Activated T-cell treated with anti-CD3 and anti-CD28 coated beads, Interleukin-2, amount 50 U/mL, for 1 hour (primary cell): ENCODE measurements at regions not wholly inside any gene's neighbourhood (a gene's known extent, or its start where the extent isn't known, plus 50 kb on each side); places are given as distances from the start of the nearest gene placed in this dataset.
"Not testable (repeated sequence)": the region's sequence is repeated elsewhere in the genome, so short reads cannot be mapped to it uniquely, and the experiment has no call there.

Experiments
- DNase-seq: peaks from one replicate; pipeline ENCODE4 v3.0.0-alpha.2; 2020

DNA sequence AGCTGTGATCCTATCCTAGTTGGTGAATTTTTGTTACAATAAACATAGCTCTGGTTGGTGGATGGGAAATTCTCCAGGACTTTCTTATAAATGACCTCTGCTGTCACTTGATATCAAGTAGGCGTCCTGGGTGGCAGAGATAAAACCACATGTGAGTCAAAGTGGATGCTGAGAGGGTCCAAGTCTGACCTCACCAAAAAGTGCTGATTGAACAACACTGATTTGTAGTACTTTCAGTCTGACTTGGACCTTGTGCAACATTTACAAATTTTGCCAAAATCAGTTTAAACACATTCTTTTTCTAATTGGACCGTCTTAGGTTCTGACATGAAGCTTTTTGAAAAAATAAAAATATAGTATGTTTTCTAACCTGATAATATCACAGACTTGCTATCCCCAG, 585.6 kb downstream of the GALC start:
- DNase-seq: no peak

- DNase-seq: no peak
Measured at GRCh38 chr14:87405563-87405962, 587.4 kb downstream of the GALC start.

DNA sequence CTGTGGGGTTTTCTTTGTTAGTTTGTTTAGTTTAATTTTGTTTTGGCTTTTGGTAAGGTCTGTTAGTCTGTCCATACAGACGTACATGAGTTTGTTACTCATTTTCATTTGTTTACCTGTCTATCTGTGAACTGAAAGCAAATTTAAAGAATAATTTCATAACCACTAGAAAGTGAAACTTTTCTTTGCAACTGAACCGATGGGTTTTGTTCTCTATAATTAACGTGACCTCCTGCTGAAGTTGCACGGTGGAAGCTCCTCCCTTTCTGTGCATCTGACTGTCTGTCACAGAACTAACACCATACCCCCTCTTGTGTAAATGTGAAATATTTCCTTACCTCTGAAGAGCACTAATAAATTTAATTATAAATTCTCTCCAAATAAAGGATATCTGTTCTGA, 595.5 kb downstream of the GALC start:
- no peak for DNase-seq

DNA sequence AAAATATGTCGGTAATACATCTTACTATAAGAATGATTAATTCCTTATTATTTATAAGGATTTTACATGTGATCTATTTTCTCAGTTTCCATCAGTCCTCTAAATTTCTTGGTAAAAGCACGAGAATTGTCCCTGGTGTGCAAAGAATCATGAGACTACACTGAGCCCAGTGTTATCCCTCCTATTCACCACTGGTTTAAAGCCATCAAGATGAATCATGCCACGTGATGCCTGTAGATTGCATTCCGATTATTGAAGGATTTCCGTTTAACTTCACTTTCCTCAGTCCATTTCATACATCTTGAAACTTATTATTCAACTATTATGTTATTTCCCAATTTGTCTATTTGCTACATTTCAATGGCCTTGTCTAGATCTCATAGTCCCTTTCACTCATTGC, 601.9 kb downstream of the GALC start:
- DNase-seq: no peak

GRCh38 chr14:87388946-87389345, 604.0 kb downstream of the GALC start:
- DNase-seq: no peak

DNA sequence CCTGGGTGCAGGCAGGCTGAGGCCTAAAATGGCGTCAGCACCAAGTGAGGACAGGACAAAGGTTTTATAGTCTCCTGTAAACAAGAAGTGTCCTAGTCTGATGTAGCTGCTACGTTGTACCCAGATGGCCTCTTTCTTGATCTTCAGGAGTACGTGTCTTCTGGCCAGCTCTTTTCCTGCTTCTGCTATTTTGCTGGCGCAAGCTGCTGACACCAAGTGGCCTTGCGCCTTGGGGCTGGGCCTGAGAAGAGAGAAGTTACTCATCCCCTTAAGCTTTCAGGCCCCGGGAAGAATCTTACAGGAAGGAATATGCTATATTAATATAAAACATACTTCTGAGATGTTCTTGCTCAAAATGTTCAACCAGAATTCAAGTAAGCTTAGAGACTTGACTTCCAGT, 605.2 kb downstream of the GALC start:
- DNase-seq: no peak

DNA sequence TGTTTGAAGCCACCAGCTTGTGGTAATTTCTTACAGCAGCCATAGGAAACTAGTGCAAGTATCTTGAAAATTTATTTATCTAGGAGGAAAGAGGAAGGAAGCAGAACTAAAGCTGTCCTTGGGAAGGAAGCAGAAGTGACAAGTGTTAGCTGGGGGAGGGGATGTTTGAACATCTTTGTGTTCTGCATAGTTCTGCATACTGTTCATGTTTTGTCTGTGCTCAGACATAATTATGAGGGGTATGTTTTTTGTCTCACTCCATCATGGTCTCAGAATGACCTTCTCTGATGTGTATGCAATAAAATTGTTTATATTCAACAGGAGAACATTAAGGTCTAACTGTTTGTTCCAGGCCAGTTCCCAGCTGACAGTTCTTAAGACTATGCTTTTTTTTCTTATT, 606.5 kb downstream of the GALC start:
- no peak for DNase-seq

GRCh38 chr14:87380054-87380453, 612.9 kb downstream of the GALC start:
- no peak for DNase-seq

- DNase-seq: no peak
Measured at GRCh38 chr14:87368751-87369150, 624.2 kb downstream of the GALC start.

- not testable (repeated sequence) for DNase-seq
Measured at GRCh38 chr14:87360246-87360645, 632.7 kb downstream of the GALC start.

GRCh38 chr14:87351007-87351406, 642.0 kb downstream of the GALC start:
- no peak for DNase-seq

GRCh38 chr14:87349921-87350320, 643.1 kb downstream of the GALC start:
- no peak for DNase-seq

DNA sequence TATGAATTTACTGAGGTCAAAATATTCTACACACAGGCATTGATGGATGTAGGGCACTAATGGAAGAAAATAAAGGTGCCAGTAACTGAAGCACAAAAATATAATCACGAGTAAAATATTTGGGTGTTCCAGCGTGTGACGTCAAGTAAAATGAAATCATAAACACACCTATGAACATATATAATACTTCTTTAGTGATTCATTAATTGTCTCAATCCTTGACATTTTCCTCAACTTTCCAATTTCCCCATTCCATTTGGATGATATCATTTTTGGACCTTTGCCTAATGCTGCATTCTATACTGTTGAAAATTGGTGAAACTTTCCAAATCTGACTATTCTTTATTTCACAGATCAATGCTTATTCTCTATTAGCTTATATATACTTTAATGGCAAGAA, 649.3 kb downstream of the GALC start:
- DNase-seq: no peak

- DNase-seq: no peak
Measured at GRCh38 chr14:87334997-87335685, 657.8 kb downstream of the GALC start.

DNA sequence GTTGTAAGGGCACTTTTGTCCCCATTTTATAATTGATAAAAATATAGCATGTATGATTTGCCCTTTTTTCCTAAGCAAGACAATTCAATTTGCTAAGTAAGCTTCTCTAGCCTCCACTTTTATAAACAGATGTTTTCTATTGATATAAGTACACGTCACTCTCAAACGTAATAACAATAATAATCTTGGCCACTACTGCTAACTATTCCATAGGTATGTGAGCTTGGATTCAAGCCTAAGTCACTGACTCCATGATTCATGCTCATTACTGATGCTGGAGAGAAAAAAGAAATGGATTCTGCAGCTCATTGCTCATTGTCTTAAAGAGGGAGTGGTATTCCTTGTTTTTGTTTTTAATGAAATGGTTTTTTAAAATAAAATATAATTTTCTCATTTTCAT, 661.0 kb downstream of the GALC start:
- DNase-seq: no peak

- no peak for DNase-seq
Measured at GRCh38 chr14:87325741-87326140, 667.2 kb downstream of the GALC start.

- DNase-seq: no peak
Measured at GRCh38 chr14:87323191-87323590, 669.8 kb downstream of the GALC start.

GRCh38 chr14:87321548-87321947, 671.4 kb downstream of the GALC start:
- DNase-seq: no peak

DNA sequence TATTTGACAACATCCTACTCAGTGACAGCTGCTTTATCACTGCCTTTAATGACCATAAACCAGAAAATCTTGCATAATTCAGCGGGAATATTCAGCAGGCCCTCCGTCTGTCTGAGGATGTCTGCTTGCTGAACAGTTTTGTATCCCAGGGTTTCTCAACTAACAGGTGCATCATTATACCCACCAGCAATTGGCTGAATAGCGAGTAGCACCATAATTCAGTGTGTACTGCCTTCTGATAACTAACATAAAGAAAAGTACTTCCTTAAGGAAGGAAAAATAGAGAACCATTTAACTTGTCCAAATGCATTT, 680.1 kb downstream of the GALC start:
- no peak for DNase-seq

GRCh38 chr14:87312169-87312893, 680.7 kb downstream of the GALC start:
- no peak for DNase-seq

DNA sequence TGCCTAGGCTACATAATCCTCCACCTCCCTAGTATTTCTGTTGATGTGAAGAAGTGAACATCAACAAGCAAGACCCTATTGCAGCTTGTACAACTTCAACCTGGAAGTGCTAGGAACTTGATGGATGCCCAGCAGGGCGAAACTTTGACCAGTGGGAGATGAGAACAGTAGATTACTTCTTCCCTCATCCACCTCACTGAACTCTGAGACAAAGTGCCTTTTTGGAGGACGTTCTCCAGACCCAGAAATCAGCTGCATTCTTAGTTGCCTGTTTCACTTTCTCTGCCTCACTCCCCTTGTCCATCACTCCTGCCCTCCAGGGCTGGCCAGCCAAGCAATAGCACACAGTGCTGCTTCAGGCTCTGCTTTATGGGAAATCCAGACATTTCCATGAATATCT, 683.4 kb downstream of the GALC start:
- no peak for DNase-seq

DNA sequence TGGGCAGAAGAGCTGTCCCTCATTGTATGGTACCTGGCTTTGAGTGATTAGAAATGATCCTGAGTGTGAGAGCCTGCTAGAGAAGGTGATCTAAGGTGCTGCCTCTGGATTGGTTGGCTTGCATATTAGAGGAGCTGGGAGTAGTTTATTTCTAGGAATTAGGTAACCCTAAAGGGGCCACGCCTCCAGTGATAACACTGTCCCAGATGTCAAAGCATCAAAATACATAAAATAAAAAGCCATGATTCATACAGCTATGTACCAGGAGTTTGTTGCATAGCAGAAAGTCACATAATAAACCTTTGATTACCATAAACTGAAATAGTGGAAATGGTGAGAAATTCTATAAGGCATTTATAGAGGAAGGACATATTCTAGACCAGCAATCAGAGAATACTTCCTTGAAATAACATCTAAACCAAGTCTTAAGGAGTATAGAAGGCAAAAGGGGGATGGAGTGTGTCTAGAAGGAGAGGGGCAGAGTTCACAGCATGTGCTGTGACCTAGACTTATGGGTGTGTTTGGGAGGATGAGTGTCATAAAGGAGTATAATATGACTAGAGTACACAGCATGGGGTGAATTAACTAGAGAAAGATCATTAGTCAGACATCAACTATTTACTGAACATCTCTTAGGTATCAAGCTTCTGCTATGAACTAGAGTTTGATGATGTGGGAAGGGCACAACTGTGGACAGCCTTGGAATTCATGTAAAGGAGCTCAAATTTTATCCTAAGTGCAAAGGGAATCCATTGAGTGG, 686.4 kb downstream of the GALC start:
- no peak for DNase-seq

- no peak for DNase-seq
Measured at GRCh38 chr14:87305345-87305744, 687.6 kb downstream of the GALC start.

DNA sequence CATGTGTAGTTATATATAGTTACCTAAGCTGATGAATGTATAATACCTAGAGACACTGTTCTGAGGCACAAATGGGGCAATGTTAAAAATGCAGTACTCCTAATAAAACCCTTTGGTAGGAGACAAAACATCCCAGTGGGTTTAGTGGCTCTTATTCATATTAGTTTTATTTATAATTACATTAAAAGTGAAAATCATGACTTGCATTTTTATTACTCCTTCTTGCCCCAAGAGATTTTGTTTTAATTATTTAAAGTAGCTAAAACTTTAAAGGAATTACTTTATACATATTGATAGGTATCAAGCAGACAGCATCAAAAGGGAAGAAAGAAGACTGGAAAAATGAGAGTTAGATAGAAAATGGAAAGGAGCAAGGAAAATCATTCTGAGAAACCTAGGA, 688.6 kb downstream of the GALC start:
- DNase-seq: no peak
